Activated CD8-positive, alpha-beta memory T cell treated with anti-CD3 and anti-CD28 coated beads for 48 hours (primary cell): ENCODE measurements at regions not wholly inside any gene's neighbourhood (a gene's known extent, or its start where the extent isn't known, plus 50 kb on each side); places are given as distances from the start of the nearest gene placed in this dataset.
"Not testable (repeated sequence)": the region's sequence is repeated elsewhere in the genome, so short reads cannot be mapped to it uniquely, and the experiment has no call there.

ENCODE experiments used
- DNase-seq, 3 experiments: peaks; one replicate each; pipeline ENCODE4 v3.0.0-alpha.2; 2020; ENCODE audit warnings: low read depth in 2 of 3, low spot score in 2 of 3

- no peak for DNase-seq
These were observed 175.8 kb upstream of the NETO1 start for GRCh38 chr18:73043611-73044010.

GRCh38 chr18:73043211-73043610, 175.4 kb upstream of the NETO1 start:
- no peak for DNase-seq

GRCh38 chr18:73040247-73040646, 172.5 kb upstream of the NETO1 start:
- no peak for DNase-seq

DNA sequence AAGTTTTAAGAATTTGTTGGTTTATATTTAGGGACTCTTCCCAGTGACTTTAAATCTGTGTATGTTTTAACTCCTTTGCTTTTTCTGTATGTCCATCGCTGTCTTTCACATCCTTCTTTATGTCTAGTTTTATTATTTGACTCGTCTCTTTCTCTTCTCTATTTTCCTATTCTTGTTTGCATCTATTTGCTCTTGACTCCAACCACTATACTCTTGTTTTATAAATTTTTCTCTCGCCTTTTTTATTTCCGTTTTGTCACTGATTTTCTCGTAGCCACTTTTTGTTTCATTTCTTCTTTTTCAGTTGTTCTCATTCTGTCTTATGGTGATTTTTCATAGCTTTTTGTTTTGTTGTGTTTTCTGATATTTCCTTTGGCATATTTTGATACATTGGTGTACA, 170.5 kb upstream of the NETO1 start:
- DNase-seq = no peak

DNA sequence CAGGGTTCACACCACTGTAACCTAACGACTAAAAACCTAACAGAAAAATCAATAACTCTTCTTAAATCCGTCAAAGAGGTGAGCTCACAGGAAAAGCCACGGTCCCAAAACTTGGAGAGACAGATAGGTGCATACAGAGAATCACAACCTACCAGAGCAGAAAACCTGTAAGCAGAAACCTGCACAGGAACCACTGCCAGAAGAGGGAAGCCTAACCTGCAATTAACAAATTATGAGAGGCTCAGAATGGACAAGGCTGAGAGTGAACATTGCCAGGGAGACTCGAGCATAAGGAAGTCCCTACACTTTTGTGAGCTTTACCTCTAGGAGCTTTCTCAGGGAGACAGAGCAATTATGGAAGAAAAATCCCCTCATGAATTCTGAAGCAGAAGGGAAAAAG, 156.2 kb upstream of the NETO1 start:
- DNase-seq = no peak

GRCh38 chr18:73009691-73010090, 141.9 kb upstream of the NETO1 start:
- DNase-seq = no peak

DNA sequence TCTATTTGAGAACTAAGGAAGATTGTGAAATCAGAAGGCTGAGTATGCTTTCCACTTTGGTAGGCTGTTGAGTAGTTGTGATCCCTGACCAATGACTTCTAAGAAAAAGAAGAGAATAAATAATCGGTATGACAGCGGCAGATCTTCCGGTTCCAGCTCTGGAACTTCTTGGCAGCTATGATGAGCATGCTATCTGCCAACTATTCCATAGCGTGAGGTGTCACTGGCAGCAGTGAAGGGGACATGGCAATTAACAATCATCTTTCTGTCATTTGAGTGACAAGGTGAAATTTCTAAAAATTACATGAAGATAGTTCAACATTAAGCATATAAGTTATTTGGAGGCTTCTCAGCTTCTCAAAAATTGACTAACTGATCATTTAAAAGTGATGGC, 140.1 kb upstream of the NETO1 start:
- no peak for DNase-seq

GRCh38 chr18:73007195-73007914, 139.6 kb upstream of the NETO1 start:
- DNase-seq = no peak

DNA sequence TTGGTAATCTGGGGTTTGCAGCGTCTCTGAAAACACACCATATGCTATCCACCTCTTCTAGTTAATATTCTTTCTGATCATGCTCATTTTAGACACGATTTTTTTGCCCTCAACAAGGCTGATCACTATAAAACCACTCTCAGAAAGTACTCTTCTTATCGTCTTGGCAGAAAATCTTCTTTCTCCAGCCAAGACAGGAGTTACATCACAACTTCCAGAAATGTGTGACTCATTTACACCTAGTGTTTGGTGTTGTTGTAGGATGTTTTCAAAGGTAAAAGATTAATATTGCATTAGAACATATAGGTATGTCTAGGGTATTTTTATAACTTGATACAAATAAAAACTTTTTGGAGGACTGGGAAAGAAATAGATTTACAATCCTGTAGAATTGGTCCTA, 138.5 kb upstream of the NETO1 start:
- no peak for DNase-seq

- no peak for DNase-seq
These were observed 136.5 kb upstream of the NETO1 start for GRCh38 chr18:73004260-73004659.

DNA sequence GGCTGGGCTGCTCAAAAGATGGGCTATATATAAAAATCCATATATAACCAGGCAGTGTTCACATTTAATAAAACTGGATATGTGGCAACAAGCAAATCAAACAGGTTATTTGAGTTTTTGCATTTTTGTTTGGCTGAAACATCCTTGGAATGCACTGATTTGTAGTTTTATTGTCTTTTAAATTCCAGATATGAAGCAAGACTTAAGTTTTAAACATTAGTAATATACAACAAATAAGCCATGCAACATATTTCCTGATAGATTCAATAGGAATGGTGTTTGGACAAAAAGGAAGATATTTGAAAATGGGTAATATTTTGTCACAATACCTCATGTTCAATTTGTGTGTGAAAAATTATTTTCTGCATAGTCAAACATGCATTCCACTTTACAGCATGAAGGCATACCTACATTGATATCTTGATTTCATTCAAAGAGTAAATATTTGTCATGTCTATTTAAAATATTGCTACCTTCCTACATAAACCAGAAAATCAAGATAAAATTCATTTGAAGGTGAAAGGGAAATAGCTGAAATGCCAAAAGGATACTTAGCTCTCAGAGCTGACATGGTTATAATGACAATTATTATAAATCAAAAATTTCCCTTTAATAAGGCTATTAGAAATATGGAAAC, 132.3 kb upstream of the NETO1 start:
- DNase-seq = no peak

GRCh38 chr18:72995558-72995957, 127.8 kb upstream of the NETO1 start:
- DNase-seq = no peak

GRCh38 chr18:72993250-72993649, 125.5 kb upstream of the NETO1 start:
- DNase-seq = no peak

DNA sequence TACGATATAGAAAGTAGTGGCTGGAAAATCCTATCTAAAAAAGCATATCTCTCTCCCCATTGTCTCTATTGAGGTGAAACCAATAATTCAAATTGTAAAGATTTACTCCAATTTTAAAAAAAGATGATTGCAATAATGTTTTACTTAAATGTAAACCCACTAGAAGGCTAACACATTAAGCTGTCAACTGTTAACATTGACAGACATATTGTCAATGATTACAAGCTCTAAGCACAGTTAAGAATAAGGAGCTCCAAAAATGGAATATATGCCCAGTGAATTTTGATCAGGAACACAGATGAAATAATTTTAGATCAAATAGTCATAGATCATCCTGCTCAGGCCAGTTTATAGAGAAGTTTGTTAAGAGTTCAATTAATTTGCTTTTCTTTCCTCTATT, 123.6 kb upstream of the NETO1 start:
- DNase-seq = no peak

- DNase-seq = not testable (repeated sequence)
These were observed 119.8 kb upstream of the NETO1 start for GRCh38 chr18:72987570-72987969.

- DNase-seq = no peak
These were observed 118.3 kb upstream of the NETO1 start for GRCh38 chr18:72986103-72986502.

GRCh38 chr18:72985686-72986085, 117.9 kb upstream of the NETO1 start:
- no peak for DNase-seq

- DNase-seq = no peak
These were observed 116.5 kb upstream of the NETO1 start for GRCh38 chr18:72984290-72984689.

DNA sequence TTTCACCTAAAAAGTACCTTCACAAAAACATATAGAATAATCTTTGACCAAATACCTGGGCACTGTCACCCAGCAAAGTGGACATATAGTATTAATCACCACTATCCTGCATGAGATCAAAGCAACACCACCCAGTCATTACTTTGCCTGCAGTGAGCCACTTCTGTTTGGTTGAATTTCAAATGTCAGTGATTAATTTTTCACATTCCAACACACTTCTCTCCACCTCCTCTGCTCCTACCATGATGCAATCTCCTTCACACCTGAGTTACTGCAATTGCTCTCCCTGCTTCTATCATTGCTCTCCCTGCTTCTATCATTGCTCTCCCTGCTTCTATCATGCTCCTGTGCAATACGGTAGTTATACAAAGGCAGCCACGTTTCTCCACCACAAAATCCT, 106.1 kb upstream of the NETO1 start:
- DNase-seq = no peak

DNA sequence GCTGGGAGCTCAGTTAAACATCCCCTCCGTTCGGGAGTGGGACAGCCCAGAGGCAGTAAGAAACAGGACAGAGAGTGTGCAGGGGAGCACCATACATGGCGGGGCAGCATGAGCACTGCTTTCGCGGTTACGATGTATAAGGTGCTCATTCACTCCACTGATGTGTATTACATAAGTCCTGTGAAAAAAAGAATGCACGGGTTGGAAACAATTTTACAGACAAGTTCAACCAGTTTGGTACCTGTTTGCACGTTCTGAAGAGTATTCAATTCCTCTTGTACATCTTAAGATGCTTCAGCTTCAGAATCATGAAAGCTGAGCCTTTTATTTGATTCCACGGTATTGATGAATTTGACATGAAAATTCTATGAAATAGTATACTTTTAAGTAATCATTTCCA, 97.8 kb upstream of the NETO1 start:
- DNase-seq = no peak

DNA sequence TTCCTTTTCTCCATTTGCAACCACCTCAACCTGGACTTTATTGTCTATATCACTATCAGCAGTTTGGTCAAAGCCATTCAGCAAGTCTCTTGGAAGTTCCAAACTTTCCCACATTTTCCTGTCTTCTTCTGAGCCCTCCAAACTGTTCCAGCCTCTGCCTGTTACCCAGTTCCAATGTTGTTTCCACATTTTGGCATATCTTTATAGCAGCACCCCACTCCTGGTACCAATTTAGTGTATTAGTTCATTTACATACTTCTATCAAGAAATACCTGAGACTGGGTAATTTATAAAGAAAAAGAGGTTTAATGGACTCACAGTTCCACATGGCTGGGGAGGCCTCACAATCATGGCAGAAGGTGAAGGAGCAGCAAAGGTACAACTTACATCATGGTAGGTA, 90.4 kb upstream of the NETO1 start:
- DNase-seq = not testable (repeated sequence)

GRCh38 chr18:72948439-72948838, 80.7 kb upstream of the NETO1 start:
- no peak for DNase-seq

- no peak for DNase-seq
These were observed 75.0 kb upstream of the NETO1 start for GRCh38 chr18:72942766-72943165.
